Left lung (tissue), 4 donors: ENCODE measurements at regions not wholly inside any gene's neighbourhood (a gene's known extent, or its start where the extent isn't known, plus 50 kb on each side); places are given as distances from the start of the nearest gene placed in this dataset.

Experiments
- ATAC-seq: fragments of 200-7000 bp; cut with Tn5 transposase; one replicate; pipeline ENCODE4 v1.9.1; 2020; ENCODE audit warnings: moderate library complexity
- DNase-seq, 4 donors: peaks; one replicate each; pipeline ENCODE4 v3.0.0-alpha.2; 2013 to 2020
- H3K27ac ChIP-seq, 2 donors: fragments of 200-600 bp; sonication (generic) in 1 of 2; one replicate each; pipeline versions ENCODE4 v1.5.0 to v1.8.0; 2020 to 2021
- H3K27me3 ChIP-seq, 2 donors: fragments of 200-600 bp; sonication (generic) in 1 of 2; one replicate each; pipeline versions ENCODE4 v1.5.0 to v1.8.0; 2020 to 2021
- H3K36me3 ChIP-seq, 2 donors: fragments of 200-600 bp; sonication (generic) in 1 of 2; one replicate each; pipeline versions ENCODE4 v1.5.0 to v1.8.0; 2020 to 2021
- H3K4me1 ChIP-seq, 2 donors: fragments of 200-600 bp; one replicate each; pipeline ENCODE4 v1.8.0; 2021
- H3K4me3 ChIP-seq, 2 donors: fragments of 200-600 bp; sonication (generic) in 1 of 2; one replicate each; pipeline versions ENCODE4 v1.5.0 to v1.8.0; 2020 to 2021; ENCODE audit warnings: mild to moderate bottlenecking in 1 of 2
- H3K9me3 ChIP-seq, 2 donors: fragments of 200-600 bp; sonication (generic) in 1 of 2; one replicate each; pipeline versions ENCODE4 v1.5.0 to v1.8.0; 2020 to 2021
- CTCF ChIP-seq, 2 donors: fragments of 200-600 bp; sonication (generic) in 1 of 2; IDR thresholded peaks; one replicate each; pipeline versions ENCODE4 v1.5.0 to v1.8.0; 2021; ENCODE audit warnings: antibody characterized with exemption in 2 of 2
- intact Hi-C, 2 donors: fragments of 100-400 bp; cut with DNase I; formaldehyde crosslinking; loops; one replicate each; pipeline versions ENCODE4 v1.11.2 to v1.14.2; 2022
- donor health status: DM: no; HTN: yes; CAD: no.
- donor health status: DM: no; HTN: no; CAD: no.

- Histone ChIP-seq H3K27ac (no peak overlapping the region), H3K36me3 (no peaks in the 10 kb centered on the region), H3K27me3 (no peaks in the 10 kb centered on the region), H3K4me1 (no peaks in the 10 kb centered on the region), H3K9me3 (peaks cover 0 to 9% of the 10 kb centered on the region in 2 donors), H3K4me3 (no peak overlapping the region)
- intact Hi-C loops: no loop called here
- TF ChIP-seq CTCF (IDR thresholded peaks at IDR 0.05): no peak
- no peak for ATAC-seq
- DNase-seq: no peak
These were observed 328.1 kb upstream of the KITLG start for GRCh38 chr12:88908345-88908744.

GRCh38 chr12:88904705-88905104 is 324.4 kb upstream of the KITLG start:
- H3K4me1 ChIP-seq: no peaks in the 10 kb centered on the region
- H3K36me3 ChIP-seq: no peaks in the 10 kb centered on the region
- no peaks in the 10 kb centered on the region for H3K27me3 ChIP-seq
- DNase-seq: no peak
- no peak for ATAC-seq
- TF ChIP-seq CTCF (IDR thresholded peaks at IDR 0.05): no peak
- no peak overlapping the region for H3K27ac ChIP-seq
- intact Hi-C loops: no loop called here
- no peak overlapping the region for H3K4me3 ChIP-seq
- no peaks in the 10 kb centered on the region for H3K9me3 ChIP-seq

GRCh38 chr12:88903333-88903732 is 323.1 kb upstream of the KITLG start:
- no peaks in the 10 kb centered on the region for H3K36me3 ChIP-seq
- no peak for DNase-seq
- ATAC-seq: no peak
- H3K27me3 ChIP-seq: no peaks in the 10 kb centered on the region
- TF ChIP-seq CTCF (IDR thresholded peaks at IDR 0.05): no peak
- intact Hi-C loops: no loop called here
- no peak overlapping the region for H3K27ac ChIP-seq
- no peaks in the 10 kb centered on the region for H3K4me1 ChIP-seq
- H3K4me3 ChIP-seq: no peak overlapping the region
- no peaks in the 10 kb centered on the region for H3K9me3 ChIP-seq

GRCh38 chr12:88897723-88898122 is 317.5 kb upstream of the KITLG start:
- Histone ChIP-seq H3K27ac (peak overlapping the region in 1 of 2 donors; percentile 45), H3K4me1 (no peaks in the 10 kb centered on the region), H3K36me3 (no peaks in the 10 kb centered on the region), H3K9me3 (no peaks in the 10 kb centered on the region), H3K27me3 (no peaks in the 10 kb centered on the region), H3K4me3 (no peak overlapping the region)
- intact Hi-C loops: no loop called here
- TF ChIP-seq CTCF (IDR thresholded peaks at IDR 0.05): no peak
- no peak for ATAC-seq
- DNase-seq: peak in 2 of 4 donors; percentile 12 to 36

- ATAC-seq: no peak
- TF ChIP-seq CTCF (IDR thresholded peaks at IDR 0.05): no peak
- H3K9me3 ChIP-seq: no peaks in the 10 kb centered on the region
- H3K4me3 ChIP-seq: no peak overlapping the region
- intact Hi-C loops: no loop called here
- H3K36me3 ChIP-seq: no peaks in the 10 kb centered on the region
- no peaks in the 10 kb centered on the region for H3K4me1 ChIP-seq
- DNase-seq: no peak
- H3K27ac ChIP-seq: peak overlapping the region in 1 of 2 donors; percentile 45
- no peaks in the 10 kb centered on the region for H3K27me3 ChIP-seq
These were observed 316.7 kb upstream of the KITLG start for GRCh38 chr12:88896958-88897357.
